ENCODE measurements at regions not wholly inside any gene's neighbourhood (a gene's known extent, or its start where the extent isn't known, plus 50 kb on each side); places are given as distances from the start of the nearest gene placed in this dataset.

DNA sequence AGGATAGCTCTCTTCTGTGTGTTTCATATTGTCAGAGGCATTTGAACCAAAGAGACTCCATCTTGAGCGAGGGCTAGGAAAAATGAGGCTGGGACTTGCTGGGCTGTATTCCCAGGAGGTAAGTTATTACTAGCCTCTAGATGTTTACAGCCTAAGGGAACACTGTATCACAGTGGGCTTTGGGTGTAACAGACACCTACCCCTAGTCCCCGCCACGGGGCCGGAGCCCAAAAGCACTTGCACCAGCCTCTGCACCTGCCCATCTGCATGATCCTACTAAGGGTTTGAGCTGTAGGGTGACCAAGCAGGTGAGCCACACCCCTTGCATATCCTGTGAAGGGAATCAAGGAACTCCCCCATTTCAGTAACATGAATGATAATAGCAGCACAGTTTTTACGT, 1972.2 kb downstream of the OLFM4 start:
- no peak overlapping the region for H3K4me3 ChIP-seq (ENCODE audit: control extremely low read depth in 1 of 5, extremely low read depth in 1 of 5, insufficient read depth in 1 of 5, low read depth in 2 of 5, low read length in 4 of 5)
- Mint-ChIP-seq H3K27me3 (no peaks in the 10 kb centered on the region), H3K4me3 (no peak overlapping the region), H3K27ac (no peak overlapping the region), H3K4me1 (no peaks in the 10 kb centered on the region), H3K9me3 (ENCODE audit: insufficient read depth) (peaks cover 9% of the 10 kb centered on the region)
- TF ChIP-seq, protein P1, sequence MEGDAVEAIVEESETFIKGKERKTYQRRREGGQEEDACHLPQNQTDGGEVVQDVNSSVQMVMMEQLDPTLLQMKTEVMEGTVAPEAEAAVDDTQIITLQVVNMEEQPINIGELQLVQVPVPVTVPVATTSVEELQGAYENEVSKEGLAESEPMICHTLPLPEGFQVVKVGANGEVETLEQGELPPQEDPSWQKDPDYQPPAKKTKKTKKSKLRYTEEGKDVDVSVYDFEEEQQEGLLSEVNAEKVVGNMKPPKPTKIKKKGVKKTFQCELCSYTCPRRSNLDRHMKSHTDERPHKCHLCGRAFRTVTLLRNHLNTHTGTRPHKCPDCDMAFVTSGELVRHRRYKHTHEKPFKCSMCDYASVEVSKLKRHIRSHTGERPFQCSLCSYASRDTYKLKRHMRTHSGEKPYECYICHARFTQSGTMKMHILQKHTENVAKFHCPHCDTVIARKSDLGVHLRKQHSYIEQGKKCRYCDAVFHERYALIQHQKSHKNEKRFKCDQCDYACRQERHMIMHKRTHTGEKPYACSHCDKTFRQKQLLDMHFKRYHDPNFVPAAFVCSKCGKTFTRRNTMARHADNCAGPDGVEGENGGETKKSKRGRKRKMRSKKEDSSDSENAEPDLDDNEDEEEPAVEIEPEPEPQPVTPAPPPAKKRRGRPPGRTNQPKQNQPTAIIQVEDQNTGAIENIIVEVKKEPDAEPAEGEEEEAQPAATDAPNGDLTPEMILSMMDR (IDR thresholded peaks at IDR 0.05) = no peak
- TF ChIP-seq EZH2 (IDR thresholded peaks at IDR 0.05; ENCODE audit: borderline replicate concordance, insufficient read depth, low read depth, low read length, poor library complexity, severe bottlenecking) = no peak
- H3K4me2 ChIP-seq (replicated peaks; ENCODE audit: low read depth, low read length, poor library complexity, severe bottlenecking) = no peak overlapping the region
- no peak overlapping the region for H3K9ac ChIP-seq (ENCODE audit: low read length)
- ChIA-PET POLR2A (no interaction called here), CTCF (no interaction called here)
- H3K27ac ChIP-seq (ENCODE audit: low read length in 2 of 2) = no peak overlapping the region
- no peaks in the 10 kb centered on the region for H3K36me3 ChIP-seq (replicated peaks in 1 of 2; ENCODE audit: control extremely low read depth in 1 of 2, control insufficient read depth in 1 of 2, extremely low read depth in 1 of 2, insufficient read depth in 2 of 2, low read length in 1 of 2)
- H3K79me2 ChIP-seq (ENCODE audit: control insufficient read depth, insufficient read depth, low read length) = no peaks in the 10 kb centered on the region
- H3K9me3 ChIP-seq (ENCODE audit: control extremely low read depth in 1 of 3, control insufficient read depth in 2 of 3, insufficient read depth in 1 of 3, low read length in 2 of 3) = no peaks in the 10 kb centered on the region
- H3K27me3 ChIP-seq (replicated peaks in 1 of 4; ENCODE audit: control extremely low read depth in 1 of 4, control insufficient read depth in 3 of 4, insufficient read depth in 4 of 4, low read length in 3 of 4) = no peaks in the 10 kb centered on the region
- no peaks in the 10 kb centered on the region for H4K20me1 ChIP-seq (ENCODE audit: control insufficient read depth, insufficient read depth, low read length, poor library complexity, severe bottlenecking)
- DNase-seq (no peak), ATAC-seq (ENCODE audit: low read depth) (no peak)
- no peak overlapping the region for H2AFZ ChIP-seq (ENCODE audit: insufficient read depth, low read depth, low read length, poor library complexity, severe bottlenecking)
- WGBS (ENCODE audit: insufficient coverage) = no CpG with 5 or more reads among the region's 5 CpGs
- intact Hi-C loops (cut with micrococcal nuclease) = no loop called here
- no peaks in the 10 kb centered on the region for H3K4me1 ChIP-seq (ENCODE audit: control insufficient read depth in 2 of 2, insufficient read depth in 2 of 2, low read length in 2 of 2)

DNA sequence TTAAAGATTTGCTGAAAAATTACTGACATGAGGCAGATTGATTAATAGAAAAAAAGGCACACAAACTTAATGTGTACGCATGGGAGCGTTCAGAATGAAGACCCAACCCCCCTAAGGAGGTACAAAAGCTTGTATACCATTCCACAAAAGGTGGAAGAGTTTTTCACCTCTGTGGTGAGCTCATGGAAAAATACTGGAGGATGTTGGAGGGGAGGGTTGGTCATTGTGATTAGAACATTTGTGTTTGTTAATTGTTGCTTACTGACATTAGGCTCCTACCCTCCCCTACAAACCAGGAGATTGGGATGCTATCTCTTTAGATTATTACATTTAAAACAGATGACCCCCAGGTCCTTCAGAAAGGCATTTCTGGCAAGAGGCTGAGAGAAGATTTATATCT, 1973.3 kb downstream of the OLFM4 start:
- CTCF ChIA-PET = no interaction called here
- Histone ChIP-seq H3K36me3 (replicated peaks in 1 of 2; ENCODE audit: control extremely low read depth in 1 of 2, control insufficient read depth in 1 of 2, extremely low read depth in 1 of 2, insufficient read depth in 2 of 2, low read length in 1 of 2) (no peaks in the 10 kb centered on the region), H3K4me3 (ENCODE audit: control extremely low read depth in 1 of 5, extremely low read depth in 1 of 5, insufficient read depth in 1 of 5, low read depth in 2 of 5, low read length in 4 of 5) (no peak overlapping the region), H3K9ac (ENCODE audit: low read length) (no peak overlapping the region), H3K9me3 (ENCODE audit: control extremely low read depth in 1 of 3, control insufficient read depth in 2 of 3, insufficient read depth in 1 of 3, low read length in 2 of 3) (no peaks in the 10 kb centered on the region), H3K4me2 (replicated peaks; ENCODE audit: low read depth, low read length, poor library complexity, severe bottlenecking) (no peak overlapping the region), H3K4me1 (ENCODE audit: control insufficient read depth in 2 of 2, insufficient read depth in 2 of 2, low read length in 2 of 2) (no peaks in the 10 kb centered on the region), H2AFZ (ENCODE audit: insufficient read depth, low read depth, low read length, poor library complexity, severe bottlenecking) (no peak overlapping the region), H3K79me2 (ENCODE audit: control insufficient read depth, insufficient read depth, low read length) (no peaks in the 10 kb centered on the region), H4K20me1 (ENCODE audit: control insufficient read depth, insufficient read depth, low read length, poor library complexity, severe bottlenecking) (no peaks in the 10 kb centered on the region), H3K27ac (ENCODE audit: low read length in 2 of 2) (no peak overlapping the region), H3K27me3 (replicated peaks in 1 of 4; ENCODE audit: control extremely low read depth in 1 of 4, control insufficient read depth in 3 of 4, insufficient read depth in 4 of 4, low read length in 3 of 4) (no peaks in the 10 kb centered on the region)
- Mint-ChIP-seq H3K4me3 (no peak overlapping the region), H3K27ac (no peak overlapping the region), H3K27me3 (no peaks in the 10 kb centered on the region), H3K9me3 (ENCODE audit: insufficient read depth) (peaks cover 11% of the 10 kb centered on the region), H3K4me1 (no peaks in the 10 kb centered on the region)
- ATAC-seq (ENCODE audit: low read depth) = no peak
- TF ChIP-seq, protein P1 (IDR thresholded peaks at IDR 0.05) = no peak
- no peak for TF ChIP-seq EZH2 (IDR thresholded peaks at IDR 0.05; ENCODE audit: borderline replicate concordance, insufficient read depth, low read depth, low read length, poor library complexity, severe bottlenecking)
- WGBS (ENCODE audit: insufficient coverage) = no CpG with 5 or more reads among the region's 2 CpGs
- POLR2A ChIA-PET = no interaction called here
- no peak for DNase-seq
- intact Hi-C loops (cut with micrococcal nuclease) = no loop called here

Data from B cell (primary cell).